ENCODE measurements at regions not wholly inside any gene's neighbourhood (a gene's known extent, or its start where the extent isn't known, plus 50 kb on each side); places are given as distances from the start of the nearest gene placed in this dataset.

DNA sequence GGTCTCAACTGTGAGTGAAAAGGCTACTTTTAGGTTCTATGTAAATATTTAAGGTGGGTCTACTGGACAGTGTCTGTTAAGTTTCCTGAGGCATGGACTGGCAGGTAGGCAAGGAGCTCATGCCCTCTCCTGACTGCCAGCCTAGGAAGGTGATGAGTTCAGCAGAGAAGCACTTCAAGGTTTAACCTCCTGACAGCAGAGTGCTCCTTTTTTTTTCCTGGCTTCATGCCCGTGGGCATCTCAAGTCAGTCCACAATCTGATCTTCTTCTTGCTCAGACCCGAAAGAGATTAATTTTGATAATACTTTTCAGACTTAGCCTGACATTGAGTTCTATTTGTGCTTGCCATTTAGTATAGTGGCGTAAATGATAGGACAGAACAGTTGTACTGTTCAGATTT, 241.9 kb upstream of the NREP start:
- TF ChIP-seq, protein P1, sequence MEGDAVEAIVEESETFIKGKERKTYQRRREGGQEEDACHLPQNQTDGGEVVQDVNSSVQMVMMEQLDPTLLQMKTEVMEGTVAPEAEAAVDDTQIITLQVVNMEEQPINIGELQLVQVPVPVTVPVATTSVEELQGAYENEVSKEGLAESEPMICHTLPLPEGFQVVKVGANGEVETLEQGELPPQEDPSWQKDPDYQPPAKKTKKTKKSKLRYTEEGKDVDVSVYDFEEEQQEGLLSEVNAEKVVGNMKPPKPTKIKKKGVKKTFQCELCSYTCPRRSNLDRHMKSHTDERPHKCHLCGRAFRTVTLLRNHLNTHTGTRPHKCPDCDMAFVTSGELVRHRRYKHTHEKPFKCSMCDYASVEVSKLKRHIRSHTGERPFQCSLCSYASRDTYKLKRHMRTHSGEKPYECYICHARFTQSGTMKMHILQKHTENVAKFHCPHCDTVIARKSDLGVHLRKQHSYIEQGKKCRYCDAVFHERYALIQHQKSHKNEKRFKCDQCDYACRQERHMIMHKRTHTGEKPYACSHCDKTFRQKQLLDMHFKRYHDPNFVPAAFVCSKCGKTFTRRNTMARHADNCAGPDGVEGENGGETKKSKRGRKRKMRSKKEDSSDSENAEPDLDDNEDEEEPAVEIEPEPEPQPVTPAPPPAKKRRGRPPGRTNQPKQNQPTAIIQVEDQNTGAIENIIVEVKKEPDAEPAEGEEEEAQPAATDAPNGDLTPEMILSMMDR (IDR thresholded peaks at IDR 0.05; ENCODE audit: low read depth, low read length) = no peak
- TF ChIP-seq POLR2A (IDR thresholded peaks at IDR 0.05; ENCODE audit: extremely low read depth, insufficient read length) (no peak), MYC (IDR thresholded peaks at IDR 0.05; ENCODE audit: low read depth, low read length) (no peak)
- TF ChIP-seq, protein P2, sequence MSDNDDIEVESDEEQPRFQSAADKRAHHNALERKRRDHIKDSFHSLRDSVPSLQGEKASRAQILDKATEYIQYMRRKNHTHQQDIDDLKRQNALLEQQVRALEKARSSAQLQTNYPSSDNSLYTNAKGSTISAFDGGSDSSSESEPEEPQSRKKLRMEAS (IDR thresholded peaks at IDR 0.05; ENCODE audit: low read depth, low read length) = no peak
